GM12891 (cell line): ENCODE measurements at regions not wholly inside any gene's neighbourhood (a gene's known extent, or its start where the extent isn't known, plus 50 kb on each side); places are given as distances from the start of the nearest gene placed in this dataset.

ENCODE experiments used
- PAX5 ChIP-seq: IDR thresholded peaks from 2 replicates; pipeline ENCODE4 v1.6.1; 2011; ENCODE audit warnings: low read length, moderate library complexity, mild to moderate bottlenecking; ENCODE audit not compliant: insufficient read depth, severe bottlenecking
- POLR2A ChIP-seq: IDR thresholded peaks from 2 replicates; pipeline ENCODE4 v1.6.1; 2011; ENCODE audit warnings: low read depth, low read length, control low read depth
- POLR2AphosphoS5 ChIP-seq: IDR thresholded peaks from 2 replicates; pipeline ENCODE4 v1.6.1; 2011; ENCODE audit warnings: low read depth, low read length, control low read depth
- TAF1 ChIP-seq: IDR thresholded peaks from 2 replicates; pipeline ENCODE4 v1.6.1; 2011; ENCODE audit warnings: low read depth, low read length, control low read depth

GRCh38 chr3:103269287-103269686 is 834.5 kb downstream of the ZPLD1 start:
- TF ChIP-seq POLR2A: no peak
- TF ChIP-seq PAX5: no peak
- TF ChIP-seq TAF1: no peak
- no peak for TF ChIP-seq POLR2AphosphoS5
